HG03159 (cell line): ENCODE measurements at regions not wholly inside any gene's neighbourhood (a gene's known extent, or its start where the extent isn't known, plus 50 kb on each side); places are given as distances from the start of the nearest gene placed in this dataset.
A peak's percentile ranks its signal among the peaks of the same experiment; 100 is the strongest.
"Not testable (repeated sequence)": the region's sequence is repeated elsewhere in the genome, so short reads cannot be mapped to it uniquely, and the experiment has no call there.

Experiments used
- ATAC-seq: cut with Tn5 transposase; IDR thresholded peaks from one replicate; pipeline ENCODE4 v1.9.1; 2021; ENCODE audit warnings: mild to moderate bottlenecking, moderate library complexity; ENCODE audit not compliant: unreplicated experiment

GRCh38 chr2:131668794-131669540 lies 141.3 kb downstream of the CCDC74A start:
- not testable (repeated sequence) for ATAC-seq

GRCh38 chr2:131671841-131672470 lies 144.3 kb downstream of the CCDC74A start:
- ATAC-seq = not testable (repeated sequence)

GRCh38 chr2:131672471-131673399 lies 145.0 kb downstream of the CCDC74A start:
- peak; percentile 84 for ATAC-seq

- ATAC-seq = peak; percentile 86
Measured at GRCh38 chr2:131673400-131674173, 145.9 kb downstream of the CCDC74A start.

GRCh38 chr2:131674174-131674507 lies 146.5 kb downstream of the CCDC74A start:
- ATAC-seq = no peak

- peak; percentile 15 for ATAC-seq
Measured at GRCh38 chr2:131681611-131682121, 154.0 kb downstream of the CCDC74A start.

GRCh38 chr2:131682122-131682944 lies 154.6 kb downstream of the CCDC74A start:
- peak; percentile 99 for ATAC-seq

- peak; percentile 53 for ATAC-seq
Measured at GRCh38 chr2:131682945-131683330, 155.2 kb downstream of the CCDC74A start.

GRCh38 chr2:131684631-131685316 lies 157.1 kb downstream of the CCDC74A start:
- ATAC-seq = not testable (repeated sequence)

GRCh38 chr2:131686164-131686893 lies 158.6 kb downstream of the CCDC74A start:
- not testable (repeated sequence) for ATAC-seq

- not testable (repeated sequence) for ATAC-seq
Measured at GRCh38 chr2:131686894-131687238, 159.2 kb downstream of the CCDC74A start.

GRCh38 chr2:131689066-131689465 lies 161.4 kb downstream of the CCDC74A start:
- not testable (repeated sequence) for ATAC-seq

GRCh38 chr2:131711268-131711667 lies 183.6 kb downstream of the CCDC74A start:
- not testable (repeated sequence) for ATAC-seq

GRCh38 chr2:131717907-131718306 lies 190.2 kb downstream of the CCDC74A start:
- ATAC-seq = not testable (repeated sequence)

GRCh38 chr2:131721163-131721562 lies 193.5 kb downstream of the CCDC74A start:
- ATAC-seq = not testable (repeated sequence)

GRCh38 chr2:131722256-131722655 lies 194.6 kb downstream of the CCDC74A start:
- ATAC-seq = not testable (repeated sequence)

GRCh38 chr2:131724019-131724418 lies 196.3 kb downstream of the CCDC74A start:
- no peak for ATAC-seq

- not testable (repeated sequence) for ATAC-seq
Measured at GRCh38 chr2:131728451-131728850, 200.8 kb downstream of the CCDC74A start.
